Activated naive CD4-positive, alpha-beta T cell treated with anti-CD3 and anti-CD28 coated beads for 36 hours (primary cell): ENCODE measurements at regions not wholly inside any gene's neighbourhood (a gene's known extent, or its start where the extent isn't known, plus 50 kb on each side); places are given as distances from the start of the nearest gene placed in this dataset.
"Not testable (repeated sequence)": the region's sequence is repeated elsewhere in the genome, so short reads cannot be mapped to it uniquely, and the experiment has no call there.

ENCODE experiments used
- CTCF ChIA-PET: fragments of 350-600 bp; sonication (Branson Sonifier 250); formaldehyde crosslinking; loops from one replicate; lab custom pipeline; 2021; ENCODE audit warnings: antibody characterized with exemption; lab: Charles Lee
- DNase-seq: peaks from one replicate; pipeline ENCODE4 v3.0.0-alpha.2; 2020
- H3K27ac Mint-ChIP-seq: one replicate; pipeline ENCODE4 v1.8.0; 2021; ENCODE audit warnings: mild to moderate bottlenecking, mixed read lengths
- H3K27me3 Mint-ChIP-seq: one replicate; pipeline ENCODE4 v1.8.0; 2021; ENCODE audit warnings: low read depth, mixed read lengths
- H3K36me3 Mint-ChIP-seq: one replicate; pipeline ENCODE4 v1.8.0; 2021; ENCODE audit warnings: low read depth, mixed read lengths
- H3K4me1 Mint-ChIP-seq: one replicate; pipeline ENCODE4 v1.8.0; 2021; ENCODE audit warnings: low read depth, mixed read lengths
- H3K4me3 Mint-ChIP-seq: one replicate; pipeline ENCODE4 v1.8.0; 2021; ENCODE audit warnings: mild to moderate bottlenecking, moderate library complexity, mixed read lengths
- H3K9me3 Mint-ChIP-seq: one replicate; pipeline ENCODE4 v1.8.0; 2021; ENCODE audit warnings: mixed read lengths
- intact Hi-C: fragments of 100-400 bp; cut with micrococcal nuclease; formaldehyde crosslinking; loops from one replicate; pipeline ENCODE4 v1.15.1; 2023

- Mint-ChIP-seq H3K27me3 (peaks cover 5% of the 10 kb centered on the region), H3K36me3 (no peaks in the 10 kb centered on the region), H3K4me1 (peaks cover 5% of the 10 kb centered on the region), H3K4me3 (no peak overlapping the region), H3K9me3 (no peaks in the 10 kb centered on the region), H3K27ac (no peak overlapping the region)
- DNase-seq, result no peak
- intact Hi-C loops, result no loop called here
- CTCF ChIA-PET, result interaction anchor here (0.7 kb wide), 1 partner anchor 139 kb away, joined by 3 read pairs; no protein-coding TSS in a partner anchor
Observed at GRCh38 chr4:79678472-79679202, 270.6 kb upstream of the GK2 start.

GRCh38 chr4:79676705-79677104 is 268.7 kb upstream of the GK2 start:
- no peaks in the 10 kb centered on the region for H3K36me3 Mint-ChIP-seq
- CTCF ChIA-PET, result interaction anchor here (0.7 kb wide), 1 partner anchor 12 kb away, joined by 3 read pairs; no protein-coding TSS in a partner anchor
- H3K27me3 Mint-ChIP-seq, result peaks cover 3% of the 10 kb centered on the region
- H3K4me1 Mint-ChIP-seq, result peaks cover 5% of the 10 kb centered on the region
- intact Hi-C loops, result no loop called here
- DNase-seq, result no peak
- H3K4me3 Mint-ChIP-seq, result no peak overlapping the region
- H3K9me3 Mint-ChIP-seq, result peaks cover 3% of the 10 kb centered on the region
- no peak overlapping the region for H3K27ac Mint-ChIP-seq

GRCh38 chr4:79674906-79675305 is 266.9 kb upstream of the GK2 start:
- H3K9me3 Mint-ChIP-seq, H3K27me3 Mint-ChIP-seq, H3K36me3 Mint-ChIP-seq, H3K4me3 Mint-ChIP-seq, H3K4me1 Mint-ChIP-seq, DNase-seq, H3K27ac Mint-ChIP-seq, CTCF ChIA-PET, intact Hi-C loops: not testable (repeated sequence)

GRCh38 chr4:79673898-79674297 is 265.9 kb upstream of the GK2 start:
- CTCF ChIA-PET, result no interaction called here
- intact Hi-C loops, result no loop called here
- Mint-ChIP-seq H3K36me3 (no peaks in the 10 kb centered on the region), H3K4me1 (peaks cover 5% of the 10 kb centered on the region), H3K4me3 (no peak overlapping the region), H3K27me3 (peaks cover 7% of the 10 kb centered on the region), H3K27ac (no peak overlapping the region), H3K9me3 (peaks cover 12% of the 10 kb centered on the region)
- DNase-seq, result no peak

DNA sequence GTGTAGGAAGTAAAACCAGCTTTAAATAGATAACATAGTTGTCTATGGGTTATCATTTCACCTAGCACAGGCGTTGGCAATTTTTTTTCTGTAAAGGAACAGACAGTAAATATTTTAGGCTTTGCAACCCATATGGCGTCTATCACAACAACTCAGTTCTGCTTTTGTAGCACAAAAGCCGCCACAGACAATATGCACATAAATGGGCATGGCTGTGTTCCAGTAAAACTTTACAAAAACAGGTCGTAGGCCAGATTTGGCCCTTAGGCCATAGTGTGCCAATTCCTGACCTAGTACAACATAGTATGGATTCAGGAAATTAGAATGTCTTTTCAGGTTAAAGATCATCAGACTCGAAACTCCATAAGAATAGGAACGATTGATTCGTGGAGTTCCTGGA is 265.3 kb upstream of the GK2 start:
- peaks cover 2% of the 10 kb centered on the region for H3K4me1 Mint-ChIP-seq
- DNase-seq, result no peak
- intact Hi-C loops, result no loop called here
- peaks cover 7% of the 10 kb centered on the region for H3K27me3 Mint-ChIP-seq
- no peak overlapping the region for H3K4me3 Mint-ChIP-seq
- no peak overlapping the region for H3K27ac Mint-ChIP-seq
- H3K36me3 Mint-ChIP-seq, result no peaks in the 10 kb centered on the region
- H3K9me3 Mint-ChIP-seq, result peaks cover 18% of the 10 kb centered on the region
- CTCF ChIA-PET, result no interaction called here

GRCh38 chr4:79666875-79667274 is 258.8 kb upstream of the GK2 start:
- no peak for DNase-seq
- CTCF ChIA-PET, result no interaction called here
- no peaks in the 10 kb centered on the region for H3K36me3 Mint-ChIP-seq
- no peaks in the 10 kb centered on the region for H3K4me1 Mint-ChIP-seq
- peaks cover 16% of the 10 kb centered on the region for H3K9me3 Mint-ChIP-seq
- intact Hi-C loops, result no loop called here
- no peak overlapping the region for H3K27ac Mint-ChIP-seq
- peaks cover 8% of the 10 kb centered on the region for H3K27me3 Mint-ChIP-seq
- H3K4me3 Mint-ChIP-seq, result no peak overlapping the region

DNA sequence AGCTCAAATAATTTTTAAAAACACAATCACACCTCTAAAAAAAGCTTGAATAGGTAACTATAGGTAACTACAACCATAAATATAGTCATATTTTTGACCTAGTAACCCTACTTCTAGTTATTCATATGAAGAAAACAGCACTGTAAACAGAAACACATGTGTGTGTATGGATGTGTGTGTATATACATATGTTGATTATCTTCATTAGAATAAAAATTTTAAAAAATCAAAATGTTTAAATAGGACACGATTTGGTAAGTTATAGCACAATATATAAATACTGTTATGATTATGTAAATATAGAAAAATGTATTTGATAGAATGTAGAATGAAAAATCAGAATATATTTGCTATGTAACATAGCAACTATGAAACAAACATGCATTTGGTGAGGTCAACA is 258.1 kb upstream of the GK2 start:
- H3K4me1 Mint-ChIP-seq, result no peaks in the 10 kb centered on the region
- CTCF ChIA-PET, result no interaction called here

DNA sequence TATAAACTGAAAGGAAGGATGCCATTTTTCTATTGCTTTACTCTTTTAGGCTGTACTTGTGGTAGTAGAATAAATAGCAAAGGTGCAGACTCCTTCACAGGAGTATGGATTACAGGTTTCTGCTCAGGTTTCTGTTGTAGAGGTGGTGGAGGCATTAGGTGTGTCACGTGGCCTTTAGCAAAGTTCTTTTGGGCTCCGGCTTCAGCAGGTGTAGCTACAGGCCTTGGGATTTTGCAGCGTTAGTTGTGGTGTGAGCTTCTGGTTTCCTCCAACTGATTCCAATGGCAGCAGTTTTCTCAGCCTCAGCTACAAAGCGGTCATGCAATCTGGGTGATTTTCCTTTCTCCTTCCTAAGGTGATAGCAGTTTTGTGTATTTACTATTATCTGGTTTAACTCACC is 255.8 kb upstream of the GK2 start:
- H3K27me3 Mint-ChIP-seq, result peaks cover 5% of the 10 kb centered on the region
- no peaks in the 10 kb centered on the region for H3K36me3 Mint-ChIP-seq
- H3K4me3 Mint-ChIP-seq, result no peak overlapping the region
- H3K27ac Mint-ChIP-seq, result no peak overlapping the region
- CTCF ChIA-PET, result no interaction called here
- H3K9me3 Mint-ChIP-seq, result peaks cover 10% of the 10 kb centered on the region
- intact Hi-C loops, result no loop called here
- H3K4me1 Mint-ChIP-seq, result no peaks in the 10 kb centered on the region
- no peak for DNase-seq

More for the DNA sequence above, 258.1 kb upstream of the GK2 start:
- no peak overlapping the region for H3K4me3 Mint-ChIP-seq
- H3K27me3 Mint-ChIP-seq, result peaks cover 8% of the 10 kb centered on the region
- no peak overlapping the region for H3K27ac Mint-ChIP-seq
- H3K9me3 Mint-ChIP-seq, result peaks cover 16% of the 10 kb centered on the region
- no peaks in the 10 kb centered on the region for H3K36me3 Mint-ChIP-seq
- intact Hi-C loops, result no loop called here
- DNase-seq, result no peak

DNA sequence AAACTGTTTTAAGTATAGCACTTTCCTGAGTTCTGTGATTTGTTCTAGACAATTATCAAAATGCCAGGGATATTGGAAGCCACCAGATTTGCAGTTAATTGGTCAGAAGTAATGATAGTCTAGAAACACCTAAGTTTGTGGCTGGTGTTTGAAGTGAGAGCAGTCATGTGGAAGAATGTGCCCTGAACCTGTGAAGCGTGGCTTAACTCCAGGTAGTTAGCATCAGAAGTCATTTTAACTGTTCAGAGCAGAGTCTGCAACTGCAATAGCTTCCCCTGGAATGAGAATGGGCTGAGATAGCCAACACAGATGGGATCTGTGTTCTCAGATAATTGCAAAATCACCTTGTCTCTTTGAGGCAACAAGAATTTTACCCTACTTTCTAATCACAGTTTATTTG is 255.1 kb upstream of the GK2 start:
- no peak for DNase-seq
- Mint-ChIP-seq H3K36me3 (no peaks in the 10 kb centered on the region), H3K9me3 (peaks cover 4% of the 10 kb centered on the region), H3K27ac (no peak overlapping the region), H3K27me3 (peaks cover 5% of the 10 kb centered on the region), H3K4me3 (no peak overlapping the region), H3K4me1 (no peaks in the 10 kb centered on the region)
- CTCF ChIA-PET, result no interaction called here
- intact Hi-C loops, result no loop called here

- Mint-ChIP-seq H3K4me1 (no peaks in the 10 kb centered on the region), H3K9me3 (peaks cover 4% of the 10 kb centered on the region), H3K4me3 (no peak overlapping the region), H3K27ac (no peak overlapping the region), H3K27me3 (peaks cover 5% of the 10 kb centered on the region), H3K36me3 (no peaks in the 10 kb centered on the region)
- CTCF ChIA-PET, result no interaction called here
- DNase-seq, result no peak
- intact Hi-C loops, result no loop called here
Observed at GRCh38 chr4:79662651-79663050, 254.6 kb upstream of the GK2 start.

DNA sequence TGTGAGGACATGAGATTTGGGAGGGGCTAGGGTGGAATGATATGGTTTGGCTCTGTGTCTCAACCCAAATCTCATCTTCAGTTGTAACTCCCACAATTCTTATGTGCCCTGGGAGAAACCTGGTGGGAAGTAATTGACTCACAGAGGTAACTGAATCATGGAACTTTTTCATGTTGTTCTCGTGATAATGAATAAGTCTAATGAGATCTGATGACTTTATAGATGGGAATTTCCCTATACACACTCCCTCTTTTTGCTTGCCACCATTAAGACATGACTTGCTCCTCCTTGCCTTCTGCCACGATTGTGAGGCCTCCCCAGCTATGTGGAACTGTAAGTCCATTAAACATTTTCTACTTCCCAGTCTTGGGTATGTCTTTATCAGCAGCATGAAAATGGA is 253.2 kb upstream of the GK2 start:
- H3K27me3 Mint-ChIP-seq, result peaks cover 2% of the 10 kb centered on the region
- intact Hi-C loops, result no loop called here
- H3K27ac Mint-ChIP-seq, result no peak overlapping the region
- no peaks in the 10 kb centered on the region for H3K36me3 Mint-ChIP-seq
- no peak for DNase-seq
- H3K9me3 Mint-ChIP-seq, result peaks cover 7% of the 10 kb centered on the region
- H3K4me3 Mint-ChIP-seq, result no peak overlapping the region
- H3K4me1 Mint-ChIP-seq, result no peaks in the 10 kb centered on the region
- CTCF ChIA-PET, result no interaction called here

GRCh38 chr4:79659308-79659870 is 251.4 kb upstream of the GK2 start:
- H3K4me1 Mint-ChIP-seq, CTCF ChIA-PET, H3K36me3 Mint-ChIP-seq, H3K27me3 Mint-ChIP-seq, H3K27ac Mint-ChIP-seq, intact Hi-C loops, DNase-seq, H3K9me3 Mint-ChIP-seq, H3K4me3 Mint-ChIP-seq: not testable (repeated sequence)

DNA sequence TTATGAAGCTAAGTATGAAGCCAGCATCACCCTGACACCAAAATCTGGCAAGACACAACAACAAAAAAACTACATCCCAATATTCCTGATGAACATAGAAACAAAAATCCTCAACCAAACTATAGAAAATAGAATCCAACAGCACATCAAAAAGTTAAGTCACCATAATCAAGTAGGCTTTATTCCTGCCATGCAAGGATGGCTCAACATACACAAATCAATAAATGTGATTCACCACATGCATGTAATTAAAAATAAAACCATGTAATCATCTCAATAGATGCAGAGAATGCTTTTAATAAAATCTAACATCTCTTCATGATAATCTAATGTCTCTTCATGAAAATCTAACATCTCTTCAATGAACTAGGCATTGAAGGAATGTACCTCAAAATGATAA is 249.4 kb upstream of the GK2 start:
- peaks cover 7% of the 10 kb centered on the region for H3K9me3 Mint-ChIP-seq
- DNase-seq, result no peak

More for the DNA sequence above, 249.4 kb upstream of the GK2 start:
- intact Hi-C loops, result no loop called here
- no peak overlapping the region for H3K4me3 Mint-ChIP-seq
- H3K27ac Mint-ChIP-seq, result no peak overlapping the region
- no peaks in the 10 kb centered on the region for H3K4me1 Mint-ChIP-seq
- H3K27me3 Mint-ChIP-seq, result no peaks in the 10 kb centered on the region
- CTCF ChIA-PET, result no interaction called here
- no peaks in the 10 kb centered on the region for H3K36me3 Mint-ChIP-seq
